GM18951 (cell line): ENCODE measurements at regions not wholly inside any gene's neighbourhood (a gene's known extent, or its start where the extent isn't known, plus 50 kb on each side); places are given as distances from the start of the nearest gene placed in this dataset.

Experiments used
- POLR2A ChIP-seq: IDR thresholded peaks from 4 replicates; pipeline ENCODE4 v1.6.1; 2011; ENCODE audit warnings: mild to moderate bottlenecking; ENCODE audit not compliant: insufficient read length, insufficient read depth; ENCODE audit errors: extremely low read depth
- in situ Hi-C: fragments of 300-500 bp; cut with MboI; formaldehyde crosslinking; loops from one replicate; pipeline ENCODE4 v1.12.0; 2022; ENCODE audit warnings: low sequenced_read_pairs, mixed read lengths, inconsistent platforms; ENCODE audit not compliant: unreplicated experiment

DNA sequence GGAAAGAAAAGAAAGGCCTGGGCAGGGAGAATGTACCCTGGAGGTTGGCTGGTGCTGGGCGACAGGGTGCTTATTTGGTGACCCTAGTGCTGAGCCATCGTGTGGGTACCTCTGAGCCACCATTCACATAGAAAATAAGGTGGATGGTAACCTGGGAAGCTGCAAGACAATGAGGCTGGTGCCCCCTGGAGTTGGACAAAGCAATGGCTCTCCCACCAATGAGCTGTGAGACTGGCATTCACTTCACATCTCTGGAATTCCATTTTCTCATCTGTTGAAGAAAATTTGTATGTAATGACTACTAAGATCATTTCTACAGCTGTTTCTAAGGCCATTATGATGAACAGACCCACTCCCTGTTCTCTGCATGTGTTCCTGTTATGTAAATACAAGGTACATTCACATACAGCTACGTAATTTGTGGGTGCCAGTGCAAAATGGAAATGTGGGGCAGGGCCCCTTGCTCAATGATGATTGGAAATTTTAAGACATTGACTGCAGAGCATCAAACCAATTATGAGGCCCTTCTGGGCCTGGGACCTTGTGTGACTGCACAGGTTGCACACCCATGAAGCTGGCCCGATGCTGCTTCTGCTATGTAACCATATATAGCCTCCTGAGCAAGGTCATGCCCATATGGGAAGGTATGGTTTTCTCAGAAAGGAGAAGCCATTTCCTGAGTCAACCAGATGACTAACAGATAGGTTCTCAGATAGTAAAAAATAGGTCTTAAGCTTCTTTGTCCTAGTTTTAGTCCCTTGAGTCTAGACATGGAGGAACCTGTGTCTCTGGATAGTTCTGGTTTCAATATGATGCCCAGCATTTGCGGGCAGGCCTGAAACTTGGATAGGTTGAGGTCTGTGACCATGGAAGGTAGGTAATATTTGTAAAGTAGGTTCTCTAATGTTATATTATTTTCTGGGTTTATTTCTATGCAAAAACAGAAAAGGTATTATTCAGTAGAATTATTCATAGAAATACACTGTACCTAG lies 63.4 kb upstream of the IGF1 start:
- in situ Hi-C loops, result no loop called here
- no peak for TF ChIP-seq POLR2A

DNA sequence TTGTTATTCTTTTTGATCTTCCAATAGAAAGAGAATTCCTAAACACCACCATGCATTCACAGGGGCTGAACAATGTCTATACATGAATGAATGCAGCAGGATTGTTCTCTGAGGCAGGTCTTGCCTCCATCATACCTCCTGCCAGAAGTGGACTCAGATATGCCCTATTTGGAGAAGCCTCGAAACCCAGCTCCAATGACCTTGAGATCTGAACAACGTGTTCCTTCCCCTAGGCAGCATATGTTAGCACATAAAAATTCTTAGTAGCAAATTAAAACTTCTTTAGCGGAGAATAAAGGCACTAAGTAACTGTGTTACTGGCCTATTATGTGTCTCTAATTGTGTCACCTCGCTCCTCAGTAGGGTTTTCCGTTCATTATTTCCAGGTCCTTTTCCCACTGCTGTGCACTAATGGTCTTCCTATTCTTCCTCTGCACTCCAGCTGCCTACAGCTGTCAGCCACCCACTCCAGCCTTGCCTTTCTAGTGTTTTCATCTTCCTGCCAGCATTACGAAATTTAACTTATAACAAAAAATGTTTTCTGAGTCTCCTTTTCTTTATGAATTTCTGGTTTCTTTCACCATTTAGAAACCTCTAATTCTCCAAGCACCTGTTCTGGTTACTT lies 62.6 kb upstream of the IGF1 start:
- in situ Hi-C loops, result no loop called here
- TF ChIP-seq POLR2A, result no peak

DNA sequence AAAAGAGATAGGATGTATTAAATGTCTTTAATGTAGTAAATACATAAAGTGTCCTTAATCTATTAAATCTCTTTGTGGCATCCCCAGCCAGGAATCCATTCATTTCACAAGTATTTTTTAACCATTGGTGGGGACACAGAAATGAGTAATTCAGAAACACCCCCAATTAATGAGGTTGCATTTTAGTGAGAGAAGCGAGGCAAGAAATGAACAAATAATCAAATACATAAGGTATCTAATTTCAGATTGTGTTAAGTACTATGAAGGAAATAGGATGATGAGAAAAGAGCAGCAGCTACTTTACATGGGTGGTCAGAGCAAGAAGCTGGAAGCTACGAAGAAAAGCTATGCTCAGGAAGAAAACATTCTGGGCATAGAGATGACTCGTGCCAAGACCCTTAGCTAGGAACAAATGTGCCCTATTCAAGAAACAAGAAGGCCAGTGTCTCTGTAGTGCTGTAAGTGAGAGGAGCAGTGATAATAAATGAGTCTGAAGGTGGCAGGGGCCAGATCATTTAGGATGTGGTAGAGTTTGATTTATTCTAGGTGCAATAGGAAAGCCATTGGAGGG lies 60.5 kb upstream of the IGF1 start:
- no peak for TF ChIP-seq POLR2A
- in situ Hi-C loops, result no loop called here

- in situ Hi-C loops, result no loop called here
- no peak for TF ChIP-seq POLR2A
Observed at GRCh38 chr12:102539651-102540553, 59.5 kb upstream of the IGF1 start.

DNA sequence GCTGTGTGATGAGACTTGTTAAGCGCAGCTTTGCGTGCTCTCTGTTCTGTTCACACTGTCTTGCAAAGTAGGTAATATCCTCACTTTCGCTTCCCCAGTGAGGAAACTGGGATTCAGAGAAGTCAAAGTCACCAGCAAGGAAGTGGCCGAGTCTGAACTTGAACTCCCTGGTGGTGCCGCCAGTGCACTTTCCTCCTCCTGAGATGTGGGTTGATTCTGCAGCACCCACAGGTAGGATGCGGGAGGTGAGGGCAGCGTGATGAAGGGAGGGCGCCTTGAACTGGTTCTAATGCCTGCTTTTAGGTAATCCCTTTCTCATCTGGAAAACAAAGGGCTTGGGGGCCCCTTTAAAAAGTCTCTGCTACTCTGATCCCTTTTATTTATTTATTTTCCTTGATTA lies 54.9 kb upstream of the IGF1 start:
- no peak for TF ChIP-seq POLR2A
- in situ Hi-C loops, result no loop called here

DNA sequence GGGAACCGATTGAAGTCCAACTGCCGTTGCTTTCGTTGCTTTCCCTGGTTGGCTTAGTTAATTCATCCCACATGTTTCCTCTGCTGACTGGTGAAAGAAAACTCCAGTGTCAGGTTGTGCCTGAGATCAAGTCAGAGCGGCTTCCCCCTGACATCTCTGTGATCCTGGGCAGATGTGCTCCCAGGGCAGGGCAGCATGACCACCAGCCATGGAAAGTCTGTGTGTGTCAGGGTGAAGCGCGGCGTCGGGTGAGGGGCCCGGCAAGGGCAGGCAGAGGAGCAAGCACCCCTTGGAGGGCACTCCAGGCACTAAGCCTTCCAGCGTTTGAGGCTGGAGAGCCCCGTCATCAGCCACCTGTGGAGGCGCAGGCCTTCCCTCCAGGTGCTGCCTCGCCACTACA lies 54.5 kb upstream of the IGF1 start:
- in situ Hi-C loops, result no loop called here
- TF ChIP-seq POLR2A, result no peak

GRCh38 chr12:102533483-102534215 lies 53.3 kb upstream of the IGF1 start:
- no peak for TF ChIP-seq POLR2A
- in situ Hi-C loops, result no loop called here
